Mucosa of descending colon (tissue), 3 donors: ENCODE measurements at regions not wholly inside any gene's neighbourhood (a gene's known extent, or its start where the extent isn't known, plus 50 kb on each side); places are given as distances from the start of the nearest gene placed in this dataset. TPM values are rescaled to one million over a fixed set of nuclear protein-coding genes. Genes with fewer than 3 reads are reported as not detected.

ENCODE experiments used
- ATAC-seq: fragments of 200-7000 bp; cut with Tn5 transposase; one replicate; pipeline ENCODE4 v1.9.1; 2020; ENCODE audit warnings: mild to moderate bottlenecking, moderate library complexity
- DNase-seq, 3 donors: peaks; one replicate each; pipeline ENCODE4 v3.0.0-alpha.2; 2020
- H3K36me3 ChIP-seq: fragments of 200-600 bp; one replicate; pipeline ENCODE4 v1.8.0; 2021; ENCODE audit warnings: low read depth, mild to moderate bottlenecking
- H3K4me1 ChIP-seq: fragments of 200-600 bp; one replicate; pipeline ENCODE4 v1.8.0; 2021; ENCODE audit warnings: low read depth, mild to moderate bottlenecking
- H3K4me3 ChIP-seq: fragments of 200-600 bp; one replicate; pipeline ENCODE4 v1.8.0; 2021; ENCODE audit warnings: mild to moderate bottlenecking
- H3K9me3 ChIP-seq: fragments of 200-600 bp; one replicate; pipeline ENCODE4 v1.8.0; 2021; ENCODE audit warnings: mild to moderate bottlenecking
- intact Hi-C, 2 donors: fragments of 100-400 bp; cut with DNase I in 1 of 2; cut with micrococcal nuclease in 1 of 2; formaldehyde crosslinking; loops; one replicate each; pipeline versions ENCODE4 v1.11.0 to v1.11.1; 2022; cut with DNase I, micrococcal nuclease
- microRNA-seq: library from miRNA; unstranded; fragments of <30 nt; microRNA quantifications from one replicate; pipeline ENCODE4, GENCODE V29; 2019
- TF ChIP-seq, protein P1 (sequence below): fragments of 200-600 bp; IDR thresholded peaks from one replicate; pipeline ENCODE4 v1.8.0; 2022; ENCODE audit warnings: antibody characterized with exemption, mild to moderate bottlenecking
- donor health status: DM: no; HTN: no; CAD: no; lungs with moderate emphysema.
- donor health status: DM: no; HTN: no; CAD: no.
- donor health status: DM: no; HTN: yes; CAD: no.

DNA sequence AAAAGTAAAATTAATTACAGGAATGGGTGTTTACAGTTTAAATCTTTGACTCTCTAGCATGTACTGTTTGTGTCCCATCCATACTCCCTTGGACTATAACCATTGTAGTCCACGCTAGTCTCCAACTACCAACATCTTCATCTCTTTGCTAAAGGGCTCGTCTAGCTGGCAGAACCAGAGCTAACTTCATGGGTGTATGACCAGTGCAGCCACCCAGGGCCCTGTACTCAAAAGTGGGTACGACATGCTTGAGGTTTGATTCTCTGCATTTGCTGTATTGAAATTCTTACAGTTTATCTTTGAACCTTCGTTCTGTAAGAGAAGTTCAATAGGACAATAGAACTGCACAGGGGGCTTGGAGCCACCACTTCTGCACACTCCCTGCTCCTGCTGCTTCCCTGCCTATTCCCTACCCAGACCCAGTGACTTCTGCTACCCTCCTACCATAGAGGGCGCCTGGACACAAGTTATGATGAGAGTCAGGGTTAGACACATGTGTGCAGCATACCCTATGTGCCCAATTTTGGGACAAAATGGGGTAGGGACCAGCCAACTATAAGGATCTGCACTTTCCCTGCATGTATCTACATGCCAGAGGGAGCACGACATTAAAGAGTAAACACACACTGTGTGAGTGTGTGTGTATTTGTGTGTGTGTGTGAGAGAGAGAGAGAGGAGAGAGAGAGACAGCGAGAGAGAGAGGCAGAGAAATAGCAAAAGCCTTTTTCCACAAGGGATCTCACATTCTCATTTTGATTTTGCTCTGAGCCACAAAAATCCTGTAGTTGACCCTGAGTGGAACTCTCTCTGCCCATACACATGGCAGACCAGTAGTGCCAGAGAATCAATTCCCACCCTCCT is 59.0 kb upstream of the NECTIN3 start:
- intact Hi-C loops, result no loop called here
- H3K9me3 ChIP-seq, result no peaks in the 10 kb centered on the region
- ATAC-seq (peak; percentile 60), DNase-seq (peak in 1 of 3 donors; percentile 40)
- TF ChIP-seq, protein P1, sequence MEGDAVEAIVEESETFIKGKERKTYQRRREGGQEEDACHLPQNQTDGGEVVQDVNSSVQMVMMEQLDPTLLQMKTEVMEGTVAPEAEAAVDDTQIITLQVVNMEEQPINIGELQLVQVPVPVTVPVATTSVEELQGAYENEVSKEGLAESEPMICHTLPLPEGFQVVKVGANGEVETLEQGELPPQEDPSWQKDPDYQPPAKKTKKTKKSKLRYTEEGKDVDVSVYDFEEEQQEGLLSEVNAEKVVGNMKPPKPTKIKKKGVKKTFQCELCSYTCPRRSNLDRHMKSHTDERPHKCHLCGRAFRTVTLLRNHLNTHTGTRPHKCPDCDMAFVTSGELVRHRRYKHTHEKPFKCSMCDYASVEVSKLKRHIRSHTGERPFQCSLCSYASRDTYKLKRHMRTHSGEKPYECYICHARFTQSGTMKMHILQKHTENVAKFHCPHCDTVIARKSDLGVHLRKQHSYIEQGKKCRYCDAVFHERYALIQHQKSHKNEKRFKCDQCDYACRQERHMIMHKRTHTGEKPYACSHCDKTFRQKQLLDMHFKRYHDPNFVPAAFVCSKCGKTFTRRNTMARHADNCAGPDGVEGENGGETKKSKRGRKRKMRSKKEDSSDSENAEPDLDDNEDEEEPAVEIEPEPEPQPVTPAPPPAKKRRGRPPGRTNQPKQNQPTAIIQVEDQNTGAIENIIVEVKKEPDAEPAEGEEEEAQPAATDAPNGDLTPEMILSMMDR, result no peak
- H3K4me3 ChIP-seq, result no peak overlapping the region
- no peaks in the 10 kb centered on the region for H3K36me3 ChIP-seq
- H3K4me1 ChIP-seq, result no peaks in the 10 kb centered on the region

Small RNA genes lying in the stretch of these regions (microRNA-seq; reads per million reads assigned to microRNA genes)
- not detected for gene MIR4445
